ENCODE measurements at regions not wholly inside any gene's neighbourhood (a gene's known extent, or its start where the extent isn't known, plus 50 kb on each side); places are given as distances from the start of the nearest gene placed in this dataset.

GRCh38 chr3:182725372-182726251, 67.7 kb upstream of the ATP11B start:
- TF ChIP-seq CTCF (IDR thresholded peaks at IDR 0.05) (no peak), POLR2AphosphoS5 (IDR thresholded peaks at IDR 0.05) (no peak), POLR2A (IDR thresholded peaks at IDR 0.05; ENCODE audit: low read depth) (no peak), EP300 (IDR thresholded peaks at IDR 0.05) (no peak)

Measured in esophagus muscularis mucosa (tissue), 4 donors.